GM21786 (cell line): ENCODE measurements at regions not wholly inside any gene's neighbourhood (a gene's known extent, or its start where the extent isn't known, plus 50 kb on each side); places are given as distances from the start of the nearest gene placed in this dataset.

Experiments
- ATAC-seq: cut with Tn5 transposase; IDR thresholded peaks from one replicate; pipeline ENCODE4 v1.9.1; 2021; ENCODE audit not compliant: unreplicated experiment

- no peak for ATAC-seq
Observed at GRCh38 chr12:61687407-61687806, 572.8 kb upstream of the USP15 start.

DNA sequence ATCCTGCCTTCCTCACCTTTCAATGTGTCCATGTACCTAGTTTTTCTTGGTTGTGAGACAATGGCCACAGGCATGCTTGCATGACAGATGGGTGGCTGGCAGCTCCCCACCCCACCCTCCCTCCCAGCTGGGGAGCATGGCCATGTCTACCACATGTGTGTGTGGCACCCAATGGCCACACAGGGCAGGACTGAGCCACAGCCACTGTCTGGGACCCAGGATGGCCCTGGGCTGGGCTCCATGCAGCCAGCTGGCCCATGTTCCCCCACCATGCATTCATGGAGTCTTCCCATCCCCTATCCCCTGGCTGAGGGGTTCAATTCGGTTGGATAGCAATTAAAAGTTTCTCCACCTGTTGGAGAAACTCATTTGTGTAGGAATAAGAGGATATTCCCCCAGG, 566.0 kb upstream of the USP15 start:
- ATAC-seq, result no peak

GRCh38 chr12:61701471-61701870, 558.7 kb upstream of the USP15 start:
- no peak for ATAC-seq

- ATAC-seq, result no peak
Observed at GRCh38 chr12:61706783-61707182, 553.4 kb upstream of the USP15 start.

GRCh38 chr12:61713121-61713520, 547.1 kb upstream of the USP15 start:
- ATAC-seq, result no peak

DNA sequence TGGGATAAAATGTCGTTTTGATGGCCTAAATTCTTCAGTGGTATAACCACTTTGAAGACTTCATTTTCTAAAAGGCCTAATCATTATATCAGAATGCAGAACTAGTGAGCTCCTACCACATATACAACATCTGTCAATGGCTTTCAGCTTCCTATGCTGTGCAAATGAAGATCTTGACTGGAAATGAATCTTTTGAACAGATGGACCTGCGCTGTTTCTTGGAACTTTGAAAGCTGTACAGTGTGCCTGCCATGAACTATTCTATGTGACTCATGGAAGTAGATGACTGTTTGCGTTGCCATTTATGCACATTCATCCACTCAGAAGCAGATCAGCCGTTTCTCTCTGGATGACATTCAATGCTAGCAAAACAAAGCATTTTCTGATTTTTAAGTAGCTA, 542.2 kb upstream of the USP15 start:
- ATAC-seq, result no peak

GRCh38 chr12:61739925-61740324, 520.3 kb upstream of the USP15 start:
- no peak for ATAC-seq

DNA sequence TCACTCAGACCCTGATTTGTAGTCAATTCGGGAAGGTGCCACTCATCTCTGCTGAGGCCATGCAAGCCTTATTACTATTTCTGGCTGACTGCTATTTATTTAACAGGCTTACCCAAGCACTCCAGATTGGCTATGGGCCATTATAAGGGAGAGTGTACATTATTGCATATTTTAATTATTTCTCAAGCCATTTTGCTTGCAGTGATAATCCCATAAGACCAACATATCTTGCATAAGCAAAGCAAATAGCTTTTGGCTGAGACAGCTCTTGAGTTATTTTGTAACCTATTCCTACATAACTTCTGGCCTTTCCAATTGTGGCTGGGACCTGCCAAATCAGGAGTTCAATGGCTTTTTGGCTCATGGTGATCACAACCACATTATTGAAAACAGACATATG, 509.6 kb upstream of the USP15 start:
- ATAC-seq, result no peak

GRCh38 chr12:61754214-61754613, 506.0 kb upstream of the USP15 start:
- no peak for ATAC-seq

DNA sequence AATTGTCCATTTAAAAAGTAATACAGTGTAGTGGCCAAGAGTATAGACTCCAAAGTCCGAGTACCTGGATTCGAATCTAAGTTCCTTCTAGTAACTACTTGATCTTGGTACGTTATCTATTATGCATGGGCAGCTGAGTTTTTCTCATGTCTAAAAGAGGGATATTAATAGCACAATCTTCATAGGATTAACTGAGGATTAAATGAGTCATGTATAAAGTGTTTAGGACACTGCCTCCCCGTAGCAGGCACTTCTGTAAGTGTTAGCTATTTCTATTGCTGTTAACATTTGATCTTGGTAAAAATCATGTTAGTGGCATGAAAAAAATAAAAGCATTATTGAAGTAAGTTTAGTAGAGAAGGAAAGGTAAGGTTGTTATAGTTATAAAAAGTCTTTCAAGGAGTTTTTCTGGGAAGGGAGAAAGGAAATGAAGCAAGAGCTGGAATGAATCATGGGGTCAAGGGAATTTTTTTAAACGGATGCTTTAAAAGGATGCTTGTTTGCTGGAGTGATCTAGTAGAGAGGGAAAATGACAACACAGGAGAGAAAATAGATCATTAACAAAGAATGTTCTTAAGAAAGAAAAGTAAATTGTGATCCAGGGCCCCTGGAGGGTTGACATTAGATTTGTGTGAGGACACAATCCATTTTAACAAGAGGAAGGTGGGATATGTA, 502.2 kb upstream of the USP15 start:
- ATAC-seq, result no peak

DNA sequence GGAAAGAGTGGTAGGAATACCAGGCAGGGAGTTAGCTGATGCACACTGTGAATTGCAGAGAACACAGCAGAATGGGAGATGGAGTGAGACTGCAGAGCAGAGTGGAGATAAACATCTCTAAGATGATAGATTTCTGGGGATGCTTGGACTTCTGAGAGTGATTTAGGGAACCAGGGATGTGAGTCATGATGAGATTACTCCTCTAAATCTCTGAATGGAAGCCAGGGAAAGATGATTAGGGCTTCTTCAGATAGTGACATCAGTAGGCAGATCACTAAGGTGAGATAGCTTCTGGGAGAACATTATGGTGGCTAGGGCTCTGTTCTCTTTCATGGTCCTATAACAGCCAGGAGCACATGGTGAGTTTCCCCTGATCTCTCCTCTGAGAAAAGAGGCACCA, 501.5 kb upstream of the USP15 start:
- ATAC-seq, result no peak

DNA sequence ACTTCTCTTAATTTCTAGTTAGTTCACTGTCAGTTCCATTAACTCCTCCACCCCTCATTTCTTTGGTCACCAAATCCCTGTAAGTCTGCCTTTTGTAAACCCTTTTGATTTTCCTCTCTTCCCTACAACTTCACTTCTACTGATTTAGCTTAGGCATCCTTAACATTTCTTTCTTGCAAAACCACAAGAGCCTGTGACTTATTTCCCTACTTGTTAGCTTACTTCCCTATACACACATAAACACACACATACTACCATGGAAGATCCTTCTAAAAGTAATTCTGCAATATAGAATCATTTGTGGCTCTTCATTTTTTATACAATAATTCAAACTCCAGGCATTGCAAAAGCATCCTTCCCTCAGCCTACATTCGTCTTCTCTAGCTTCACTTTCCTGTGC, 494.3 kb upstream of the USP15 start:
- no peak for ATAC-seq

DNA sequence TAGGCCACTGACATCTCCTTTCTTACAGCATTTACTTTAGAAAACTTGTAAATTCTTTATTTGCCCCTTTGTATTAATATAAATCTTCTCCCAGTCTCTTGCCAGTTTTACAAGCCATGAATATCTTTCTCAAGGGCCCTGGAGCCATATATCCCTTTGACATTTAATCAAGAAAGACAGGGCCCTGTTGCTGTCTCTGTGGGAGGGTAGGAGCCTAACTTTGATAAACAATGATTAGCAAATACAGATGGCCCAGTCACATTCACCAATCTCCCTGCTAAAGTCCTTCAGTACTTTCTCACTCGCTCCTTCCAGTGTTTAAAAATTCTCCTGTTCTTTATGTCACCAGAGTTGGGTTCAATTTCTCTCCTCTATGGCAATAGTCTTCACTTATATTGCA, 479.8 kb upstream of the USP15 start:
- no peak for ATAC-seq

GRCh38 chr12:61781021-61781581, 479.1 kb upstream of the USP15 start:
- ATAC-seq, result no peak

GRCh38 chr12:61796846-61797245, 463.4 kb upstream of the USP15 start:
- no peak for ATAC-seq

DNA sequence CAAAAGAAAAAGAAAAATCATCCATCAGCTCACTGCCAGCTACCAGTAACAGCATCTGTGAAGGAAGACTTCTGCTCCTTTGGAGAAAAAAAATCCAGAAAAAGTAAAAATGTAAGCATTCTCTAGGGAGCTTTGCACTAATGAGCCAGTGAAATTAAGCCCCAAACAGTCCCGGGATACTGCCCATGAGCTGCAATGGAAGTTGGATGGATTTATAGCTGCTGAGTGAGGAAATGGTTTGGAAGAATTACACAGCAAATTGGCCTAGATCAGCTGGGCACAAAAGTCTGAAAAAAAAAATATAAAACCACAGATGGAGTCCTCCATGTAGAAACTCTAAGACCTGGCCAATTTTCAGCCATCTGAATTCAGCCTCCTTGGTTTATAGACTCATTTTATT, 462.9 kb upstream of the USP15 start:
- ATAC-seq, result no peak

DNA sequence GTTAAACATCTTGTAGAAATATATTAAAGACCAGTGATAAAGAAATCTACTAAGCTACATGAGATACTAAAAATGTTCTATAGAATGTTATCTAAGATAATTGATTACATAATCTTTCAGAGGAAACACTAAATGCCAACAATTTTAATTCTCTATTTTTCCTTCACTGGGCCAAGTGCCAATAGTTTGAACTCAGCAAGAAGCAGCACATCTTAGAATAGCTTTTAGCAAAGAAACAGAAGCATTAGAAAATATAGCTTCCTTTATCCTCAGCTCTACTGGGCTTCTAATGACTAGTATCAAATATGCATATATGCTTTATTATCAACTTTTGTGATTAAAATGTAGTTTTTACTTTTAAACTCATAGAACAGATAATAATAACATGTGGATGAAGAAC, 461.4 kb upstream of the USP15 start:
- ATAC-seq, result no peak

DNA sequence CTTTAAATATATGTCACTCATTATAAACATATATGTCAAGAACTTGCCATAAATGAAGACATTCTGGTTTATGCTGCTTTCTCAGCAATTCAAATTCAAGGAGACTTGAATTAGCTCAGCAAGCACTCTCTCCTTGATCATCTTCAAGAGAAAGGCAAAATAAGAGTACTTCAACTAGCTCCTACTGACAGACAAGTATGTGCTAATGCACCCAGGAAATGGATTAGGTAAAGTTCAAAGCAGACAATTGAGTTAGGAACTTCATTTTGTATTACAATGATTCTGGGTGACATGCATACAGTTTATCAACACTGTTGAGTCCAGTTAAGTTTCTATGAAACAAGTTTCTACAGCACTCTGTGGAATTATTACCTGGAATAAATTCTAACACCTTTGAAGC, 455.9 kb upstream of the USP15 start:
- no peak for ATAC-seq

DNA sequence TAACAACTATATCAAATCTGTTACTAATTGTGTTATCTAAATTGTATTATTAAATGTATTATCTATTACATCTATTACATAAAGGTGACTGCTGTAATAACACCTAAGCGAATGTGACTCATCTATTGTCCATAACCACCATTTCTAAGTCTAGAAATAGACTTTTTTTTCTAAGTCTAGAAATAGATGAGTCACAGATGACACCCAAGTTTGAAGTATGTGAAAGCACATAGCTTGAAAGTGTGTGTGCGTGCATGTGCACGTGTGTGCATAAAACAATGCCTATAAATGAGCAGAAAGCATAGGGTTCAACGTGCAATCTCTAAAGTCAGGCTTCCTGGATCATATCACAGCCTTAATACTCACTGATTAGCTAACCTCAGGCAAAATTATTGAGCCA, 451.3 kb upstream of the USP15 start:
- no peak for ATAC-seq

- no peak for ATAC-seq
Observed at GRCh38 chr12:61810486-61810885, 449.7 kb upstream of the USP15 start.

DNA sequence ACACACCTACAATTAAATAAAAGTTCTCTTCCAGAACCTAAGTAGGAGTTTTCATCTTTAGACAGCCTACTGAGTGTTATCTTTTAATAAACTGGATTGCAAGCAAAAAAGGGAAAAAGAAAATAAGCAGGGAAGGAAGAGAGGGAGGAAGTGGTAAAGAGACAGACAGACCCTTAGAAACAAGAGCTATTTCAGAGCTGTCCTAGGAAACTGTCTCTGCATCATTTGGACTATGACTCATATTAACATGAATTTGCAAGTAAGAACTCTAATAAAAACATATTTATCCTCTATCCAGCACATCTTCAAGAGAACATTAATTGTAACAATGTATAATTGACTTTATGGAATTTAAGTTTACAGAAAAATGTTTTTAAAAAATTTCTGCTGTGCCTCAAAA, 438.8 kb upstream of the USP15 start:
- no peak for ATAC-seq

DNA sequence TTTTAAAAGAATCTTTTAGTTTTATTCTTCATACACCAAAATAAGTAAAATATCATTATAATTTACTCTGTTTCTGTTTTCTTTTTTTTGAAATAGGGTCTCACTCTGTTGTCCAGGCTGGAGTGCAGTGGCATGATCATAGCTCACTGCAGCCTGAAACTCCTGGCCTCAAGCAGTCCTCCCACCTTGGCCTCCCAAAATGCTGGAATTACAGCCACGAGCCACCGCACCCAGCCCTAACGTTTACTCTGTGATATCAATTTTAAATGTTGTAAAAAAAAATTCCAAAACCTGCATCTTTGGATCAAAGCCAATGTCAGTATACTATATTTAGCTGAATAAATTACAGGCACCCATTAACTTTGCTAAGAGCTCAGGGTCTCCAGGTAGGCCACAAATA, 437.1 kb upstream of the USP15 start:
- ATAC-seq, result no peak

GRCh38 chr12:61846765-61847164, 413.4 kb upstream of the USP15 start:
- no peak for ATAC-seq
